Keratinocyte (primary cell): ENCODE measurements at regions not wholly inside any gene's neighbourhood (a gene's known extent, or its start where the extent isn't known, plus 50 kb on each side); places are given as distances from the start of the nearest gene placed in this dataset.

Source experiments
- DNase-seq: peaks from one replicate; pipeline ENCODE4 v3.0.0-alpha.2; 2011; ENCODE audit warnings: low read depth, missing footprints, low spot score
- FAIRE-seq: peaks from 2 replicates; lab custom pipeline; 2011; peaks lifted over from hg19 to GRCh38; lab: Jason Lieb, UNC
- H2AFZ ChIP-seq: 2 replicates; pipeline ENCODE4 v1.6.0; 2012; ENCODE audit warnings: low read length, control low read depth, inconsistent platforms; ENCODE audit not compliant: control insufficient read depth
- H3K27ac ChIP-seq: 2 replicates; pipeline ENCODE4 v1.5.1; 2011; ENCODE audit warnings: low read length; ENCODE audit not compliant: control insufficient read depth, insufficient read depth
- H3K27me3 ChIP-seq: 3 replicates; pipeline ENCODE4 v1.6.0; 2011; ENCODE audit warnings: low read length; ENCODE audit not compliant: control insufficient read depth, insufficient read depth; ENCODE audit errors: extremely low read depth
- H3K36me3 ChIP-seq, 2 experiments: 2 replicates in 1 of 2; 3 replicates in 1 of 2; pipeline ENCODE4 v1.5.1; 2011; ENCODE audit warnings: low read length in 2 of 2, mild to moderate bottlenecking in 1 of 2; ENCODE audit not compliant: control insufficient read depth in 2 of 2, insufficient read depth in 2 of 2; ENCODE audit errors: extremely low read depth in 1 of 2
- H3K4me1 ChIP-seq: 3 replicates; pipeline ENCODE4 v1.5.1; 2011; ENCODE audit warnings: low read length; ENCODE audit not compliant: control insufficient read depth, insufficient read depth; ENCODE audit errors: extremely low read depth
- H3K4me2 ChIP-seq: 3 replicates; pipeline ENCODE4 v1.6.0; 2011; ENCODE audit warnings: low read depth, low read length; ENCODE audit not compliant: control insufficient read depth, insufficient read depth; ENCODE audit errors: extremely low read depth
- H3K4me3 ChIP-seq, 3 experiments: fragments of 200-600 bp in 1 of 3; sonication (generic) in 1 of 3; 2 replicates in 2 of 3; 3 replicates in 1 of 3; pipeline ENCODE4 v1.5.1; 2011 to 2016; ENCODE audit warnings: low read length in 3 of 3, mild to moderate bottlenecking in 3 of 3, control low read depth in 2 of 3, inconsistent platforms in 1 of 3, low read depth in 1 of 3, mixed read lengths in 1 of 3, mixed run types in 1 of 3, moderate library complexity in 1 of 3; ENCODE audit not compliant: control insufficient read depth in 2 of 3, insufficient read depth in 2 of 3; ENCODE audit errors: extremely low read depth in 1 of 3
- H3K79me2 ChIP-seq: 2 replicates; pipeline ENCODE4 v1.6.0; 2012; ENCODE audit warnings: low read length; ENCODE audit not compliant: control insufficient read depth, insufficient read depth
- H3K9ac ChIP-seq: 3 replicates; pipeline ENCODE4 v1.6.0; 2011; ENCODE audit warnings: low read length; ENCODE audit not compliant: control insufficient read depth, insufficient read depth; ENCODE audit errors: extremely low read depth
- H3K9me1 ChIP-seq: 3 replicates; pipeline ENCODE4 v1.6.0; 2011; ENCODE audit warnings: low read length; ENCODE audit not compliant: control insufficient read depth, insufficient read depth; ENCODE audit errors: extremely low read depth
- H3K9me3 ChIP-seq: 2 replicates; pipeline ENCODE4 v1.5.1; 2012; ENCODE audit warnings: low read depth, low read length; ENCODE audit not compliant: control insufficient read depth
- H4K20me1 ChIP-seq: 3 replicates; pipeline ENCODE4 v1.6.0; 2011; ENCODE audit warnings: low read length; ENCODE audit not compliant: control insufficient read depth, insufficient read depth; ENCODE audit errors: extremely low read depth
- CTCF ChIP-seq, 3 experiments: IDR thresholded peaks in 1 of 3; conservative IDR thresholded peaks in 1 of 3; optimal IDR thresholded peaks in 1 of 3; 2 replicates in 2 of 3; 3 replicates in 1 of 3; pipeline versions ENCODE3 to v1.5.1; 2011; ENCODE audit warnings: low read length in 3 of 3, mild to moderate bottlenecking in 3 of 3, moderate library complexity in 2 of 3, control low read depth in 1 of 3, inconsistent platforms in 1 of 3; ENCODE audit not compliant: insufficient read depth in 2 of 3; ENCODE audit errors: extremely low read depth in 1 of 3
- EZH2 ChIP-seq: IDR thresholded peaks from one replicate; pipeline ENCODE4 v1.6.1; 2012; ENCODE audit warnings: inconsistent platforms, mild to moderate bottlenecking, low read length, moderate library complexity
- dilution Hi-C: fragments of 300-500 bp; cut with MboI; formaldehyde crosslinking; loops from one replicate; pipeline ENCODE4 v1.7.0; 2020; ENCODE audit warnings: low sequenced_read_pairs; ENCODE audit not compliant: extremely low pct_ligation_motif_present

GRCh38 chr2:16194096-16194390 is 253.7 kb downstream of the MYCN start:
- Histone ChIP-seq H3K79me2 (no peaks in the 10 kb centered on the region), H3K4me2 (no peak overlapping the region), H3K27ac (no peak overlapping the region), H3K36me3 (no peaks in the 10 kb centered on the region), H3K4me3 (no peak overlapping the region), H3K27me3 (no peaks in the 10 kb centered on the region), H4K20me1 (no peaks in the 10 kb centered on the region), H3K4me1 (no peaks in the 10 kb centered on the region), H3K9me1 (no peaks in the 10 kb centered on the region), H3K9ac (no peak overlapping the region), H2AFZ (no peak overlapping the region), H3K9me3 (no peaks in the 10 kb centered on the region)
- TF ChIP-seq CTCF (optimal IDR thresholded peaks at IDR 0.05 in 1 of 3, IDR thresholded peaks at IDR 0.05 in 1 of 3, conservative IDR thresholded peaks at IDR 0.05 in 1 of 3; ENCODE audit: extremely low read depth in 1 of 3, insufficient read depth in 2 of 3, low read length in 3 of 3) = no peak
- TF ChIP-seq EZH2 = no peak
- DNase-seq (no peak), FAIRE-seq (no peak)
- dilution Hi-C loops = no loop called here

GRCh38 chr2:16192416-16193216 is 252.3 kb downstream of the MYCN start:
- dilution Hi-C loops = no loop called here
- H3K4me2 ChIP-seq = no peak overlapping the region
- H3K4me3 ChIP-seq = no peak overlapping the region
- FAIRE-seq = no peak
- no peaks in the 10 kb centered on the region for H3K36me3 ChIP-seq
- no peaks in the 10 kb centered on the region for H3K9me3 ChIP-seq
- no peak overlapping the region for H2AFZ ChIP-seq
- H3K27me3 ChIP-seq = no peaks in the 10 kb centered on the region
- no peaks in the 10 kb centered on the region for H3K4me1 ChIP-seq
- H3K9me1 ChIP-seq = no peaks in the 10 kb centered on the region
- no peak for DNase-seq
- no peaks in the 10 kb centered on the region for H4K20me1 ChIP-seq
- H3K27ac ChIP-seq = no peak overlapping the region
- H3K9ac ChIP-seq = no peak overlapping the region
- TF ChIP-seq CTCF (optimal IDR thresholded peaks at IDR 0.05 in 1 of 3, IDR thresholded peaks at IDR 0.05 in 1 of 3, conservative IDR thresholded peaks at IDR 0.05 in 1 of 3; ENCODE audit: extremely low read depth in 1 of 3, insufficient read depth in 2 of 3, low read length in 3 of 3) (no peak), EZH2 (no peak)
- H3K79me2 ChIP-seq = no peaks in the 10 kb centered on the region
